Mesothelial cell of epicardium (in vitro differentiated cells): ENCODE measurements at regions not wholly inside any gene's neighbourhood (a gene's known extent, or its start where the extent isn't known, plus 50 kb on each side); places are given as distances from the start of the nearest gene placed in this dataset.
A peak's percentile ranks its signal among the peaks of the same experiment; 100 is the strongest.

Experiments used
- DNase-seq, 2 experiments: peaks; one replicate each; pipeline ENCODE4 v3.0.0; 2021; ENCODE audit warnings: low spot score in 2 of 2; ENCODE audit not compliant: unreplicated experiment in 2 of 2
- H3K27ac Mint-ChIP-seq: 2 replicates; pipeline ENCODE4 v1.8.0; 2021; ENCODE audit warnings: mixed read lengths
- H3K27me3 Mint-ChIP-seq: 2 replicates; pipeline ENCODE4 v1.8.0; 2021; ENCODE audit warnings: low read depth, mixed read lengths
- H3K36me3 Mint-ChIP-seq: 2 replicates; pipeline ENCODE4 v1.8.0; 2021; ENCODE audit warnings: mixed read lengths
- H3K4me1 Mint-ChIP-seq: 2 replicates; pipeline ENCODE4 v1.8.0; 2021; ENCODE audit warnings: mixed read lengths
- H3K4me3 Mint-ChIP-seq: 2 replicates; pipeline ENCODE4 v1.8.0; 2021; ENCODE audit warnings: mild to moderate bottlenecking, moderate library complexity, mixed read lengths
- H3K9me3 Mint-ChIP-seq: 2 replicates; pipeline ENCODE4 v1.8.0; 2021; ENCODE audit warnings: mixed read lengths
- TF ChIP-seq, protein P1 (sequence below): fragments of 200-600 bp; sonication (generic); IDR thresholded peaks from one replicate; pipeline ENCODE4 v1.5.0; 2021; ENCODE audit warnings: antibody characterized with exemption; ENCODE audit not compliant: unreplicated experiment

DNA sequence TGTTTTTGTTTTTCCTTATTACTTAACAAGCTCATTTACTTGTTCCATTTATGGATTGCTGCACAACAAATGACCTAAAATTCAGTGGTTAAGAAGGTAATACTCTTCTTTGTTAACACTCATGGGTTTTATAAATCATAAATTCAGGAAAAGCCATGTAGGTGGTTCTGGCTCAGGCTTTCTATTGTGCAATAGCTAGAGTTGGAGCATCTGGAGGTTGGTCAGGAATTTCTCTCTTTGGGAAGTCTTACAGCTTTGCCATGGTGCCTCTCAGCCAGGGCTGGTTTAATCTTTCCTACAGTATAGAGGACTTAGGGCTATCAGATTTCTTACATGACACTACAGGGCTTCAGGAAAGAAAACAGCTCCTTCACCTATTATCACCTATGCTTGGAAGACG, 1677.1 kb downstream of the KCNT2 start:
- Mint-ChIP-seq H3K4me1 (peaks cover 24% of the 10 kb centered on the region), H3K27ac (peak overlapping the region; percentile 90), H3K27me3 (no peaks in the 10 kb centered on the region), H3K36me3 (no peaks in the 10 kb centered on the region), H3K9me3 (peaks cover 11% of the 10 kb centered on the region), H3K4me3 (no peak overlapping the region)
- TF ChIP-seq, protein P1, sequence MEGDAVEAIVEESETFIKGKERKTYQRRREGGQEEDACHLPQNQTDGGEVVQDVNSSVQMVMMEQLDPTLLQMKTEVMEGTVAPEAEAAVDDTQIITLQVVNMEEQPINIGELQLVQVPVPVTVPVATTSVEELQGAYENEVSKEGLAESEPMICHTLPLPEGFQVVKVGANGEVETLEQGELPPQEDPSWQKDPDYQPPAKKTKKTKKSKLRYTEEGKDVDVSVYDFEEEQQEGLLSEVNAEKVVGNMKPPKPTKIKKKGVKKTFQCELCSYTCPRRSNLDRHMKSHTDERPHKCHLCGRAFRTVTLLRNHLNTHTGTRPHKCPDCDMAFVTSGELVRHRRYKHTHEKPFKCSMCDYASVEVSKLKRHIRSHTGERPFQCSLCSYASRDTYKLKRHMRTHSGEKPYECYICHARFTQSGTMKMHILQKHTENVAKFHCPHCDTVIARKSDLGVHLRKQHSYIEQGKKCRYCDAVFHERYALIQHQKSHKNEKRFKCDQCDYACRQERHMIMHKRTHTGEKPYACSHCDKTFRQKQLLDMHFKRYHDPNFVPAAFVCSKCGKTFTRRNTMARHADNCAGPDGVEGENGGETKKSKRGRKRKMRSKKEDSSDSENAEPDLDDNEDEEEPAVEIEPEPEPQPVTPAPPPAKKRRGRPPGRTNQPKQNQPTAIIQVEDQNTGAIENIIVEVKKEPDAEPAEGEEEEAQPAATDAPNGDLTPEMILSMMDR = no peak
- no peak for DNase-seq

DNA sequence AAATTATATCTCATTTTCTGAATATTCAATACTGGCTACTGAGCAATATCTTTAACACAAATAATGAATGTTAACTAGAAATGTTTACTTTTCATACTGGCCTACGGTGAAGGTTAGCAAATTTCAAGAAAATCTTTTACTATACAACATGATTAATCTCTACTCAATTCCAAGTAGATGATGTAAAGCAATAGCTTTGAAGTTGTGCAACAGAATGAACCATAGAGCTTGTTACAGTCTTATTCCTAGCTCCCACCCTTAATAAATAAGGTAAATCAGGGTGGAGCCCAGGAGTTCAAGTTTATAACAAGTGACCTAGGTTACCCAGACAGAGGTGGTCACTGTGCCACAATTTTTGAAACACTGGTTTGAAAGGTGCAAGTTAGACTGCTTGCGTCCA, 1678.1 kb downstream of the KCNT2 start:
- Mint-ChIP-seq H3K4me3 (no peak overlapping the region), H3K36me3 (no peaks in the 10 kb centered on the region), H3K27me3 (no peaks in the 10 kb centered on the region), H3K4me1 (peaks cover 24% of the 10 kb centered on the region), H3K9me3 (peaks cover 10% of the 10 kb centered on the region), H3K27ac (peak overlapping the region; percentile 90)
- TF ChIP-seq, protein P1 = no peak
- DNase-seq = no peak

DNA sequence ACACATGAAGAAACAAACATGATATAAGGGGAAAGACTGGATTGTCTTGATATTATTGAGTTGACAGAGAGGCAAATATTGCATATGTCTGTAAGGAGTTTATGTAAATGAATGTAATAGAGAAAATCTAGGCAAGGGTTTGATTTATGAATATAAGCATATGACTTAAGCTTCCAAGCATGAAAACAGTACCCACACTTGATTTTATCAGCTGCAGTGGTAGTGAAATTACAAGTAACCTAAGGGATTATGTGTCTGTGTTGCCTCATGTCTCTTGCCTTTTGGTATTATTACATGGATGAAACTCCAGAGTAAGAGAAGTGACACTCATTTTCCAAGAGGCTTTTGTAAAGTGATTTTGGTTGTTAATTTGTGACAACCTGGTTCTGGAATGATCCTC, 1678.9 kb downstream of the KCNT2 start:
- H3K27ac Mint-ChIP-seq = peak overlapping the region; percentile 84
- H3K27me3 Mint-ChIP-seq = no peaks in the 10 kb centered on the region
- H3K9me3 Mint-ChIP-seq = peaks cover 10% of the 10 kb centered on the region
- H3K36me3 Mint-ChIP-seq = no peaks in the 10 kb centered on the region
- TF ChIP-seq, protein P1 = no peak
- DNase-seq = no peak
- no peak overlapping the region for H3K4me3 Mint-ChIP-seq
- H3K4me1 Mint-ChIP-seq = peaks cover 24% of the 10 kb centered on the region

DNA sequence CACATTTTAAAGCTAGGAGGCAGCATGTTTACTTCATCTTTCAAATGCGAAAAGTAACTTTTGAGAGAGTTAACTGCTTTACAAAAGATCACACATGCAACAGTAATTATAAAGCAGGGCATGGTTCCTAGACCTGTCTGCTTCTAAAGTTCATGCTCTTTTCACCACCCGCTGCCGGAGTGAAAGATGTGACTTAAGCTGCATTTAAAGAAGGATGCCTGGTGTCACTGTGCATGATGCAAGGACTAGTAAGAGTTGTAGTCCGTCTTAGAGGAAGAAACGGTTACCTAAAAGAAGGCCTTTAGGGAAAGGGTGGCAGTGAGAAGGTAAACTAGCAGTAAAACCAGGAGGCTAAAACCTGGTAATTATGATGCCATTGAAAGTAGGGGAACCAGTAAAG, 1689.1 kb downstream of the KCNT2 start:
- Mint-ChIP-seq H3K4me1 (no peaks in the 10 kb centered on the region), H3K27ac (no peak overlapping the region), H3K27me3 (no peaks in the 10 kb centered on the region), H3K9me3 (peaks cover 7% of the 10 kb centered on the region), H3K4me3 (no peak overlapping the region), H3K36me3 (no peaks in the 10 kb centered on the region)
- no peak for DNase-seq
- TF ChIP-seq, protein P1 = no peak

DNA sequence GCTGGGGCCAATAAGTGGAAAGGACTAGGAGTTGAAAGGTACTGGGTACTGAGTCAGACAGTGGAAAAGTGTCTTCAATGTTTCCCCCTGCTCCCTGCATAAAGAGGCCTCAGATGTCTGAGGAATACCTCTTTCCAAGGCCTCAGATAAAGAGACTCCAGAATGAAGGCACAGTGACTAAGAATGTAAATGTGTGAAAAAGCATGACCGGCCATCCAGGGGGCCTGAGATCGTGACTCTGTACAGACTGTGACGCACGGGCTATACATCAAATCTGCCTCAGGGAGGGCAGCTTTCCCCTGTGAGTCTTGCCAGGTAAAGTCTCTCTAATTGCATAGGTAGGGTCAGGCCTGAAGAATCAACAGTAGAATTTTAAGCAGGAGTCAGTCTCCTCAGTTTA, 1690.5 kb downstream of the KCNT2 start:
- Mint-ChIP-seq H3K27me3 (no peaks in the 10 kb centered on the region), H3K4me1 (no peaks in the 10 kb centered on the region), H3K36me3 (no peaks in the 10 kb centered on the region), H3K4me3 (no peak overlapping the region), H3K27ac (no peak overlapping the region), H3K9me3 (peaks cover 3% of the 10 kb centered on the region)
- TF ChIP-seq, protein P1 = no peak
- DNase-seq = no peak

DNA sequence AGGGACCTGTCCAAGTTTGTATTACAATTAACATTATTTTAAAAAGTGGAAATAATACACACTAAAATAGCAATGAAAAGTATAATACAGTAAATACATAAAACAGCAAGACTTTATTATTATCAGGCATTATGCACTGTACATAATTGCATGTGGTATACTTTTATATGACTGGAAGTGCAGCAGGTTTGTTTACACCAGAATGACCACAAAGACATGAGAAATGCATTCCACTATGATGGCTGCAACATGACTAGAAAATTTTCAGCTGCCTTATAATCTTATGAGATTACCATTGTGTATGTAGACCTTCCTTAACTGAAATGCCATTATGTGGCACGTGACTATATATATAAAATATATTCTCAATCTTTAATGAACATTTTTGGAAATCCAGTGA, 1699.6 kb downstream of the KCNT2 start:
- no peak for DNase-seq
- no peak overlapping the region for H3K27ac Mint-ChIP-seq

More for the DNA sequence above, 1699.6 kb downstream of the KCNT2 start:
- TF ChIP-seq, protein P1 = no peak
- Mint-ChIP-seq H3K9me3 (no peaks in the 10 kb centered on the region), H3K27me3 (no peaks in the 10 kb centered on the region), H3K4me3 (no peak overlapping the region), H3K36me3 (no peaks in the 10 kb centered on the region), H3K4me1 (no peaks in the 10 kb centered on the region)
